ENCODE measurements at regions not wholly inside any gene's neighbourhood (a gene's known extent, or its start where the extent isn't known, plus 50 kb on each side); places are given as distances from the start of the nearest gene placed in this dataset.
A peak's percentile ranks its signal among the peaks of the same experiment; 100 is the strongest.

- H3K9me3 ChIP-seq (replicated peaks; ENCODE audit: control insufficient read depth, low read depth, low read length), result no peaks in the 10 kb centered on the region
- no CpG with 5 or more reads among the region's 3 CpGs for WGBS (ENCODE audit: insufficient coverage)
- no peak overlapping the region for H3K4me3 ChIP-seq (ENCODE audit: low read length)
- H3K4me1 ChIP-seq (ENCODE audit: control insufficient read depth, insufficient read depth, low read length), result peaks cover 13% of the 10 kb centered on the region
- no peak for DNase-seq
- H3K36me3 ChIP-seq (ENCODE audit: control insufficient read depth, insufficient read depth, low read length), result no peaks in the 10 kb centered on the region
- H3K27me3 ChIP-seq (ENCODE audit: control insufficient read depth, insufficient read depth, low read length), result no peaks in the 10 kb centered on the region
- H3K27ac ChIP-seq (ENCODE audit: low read length), result no peak overlapping the region
Observed at GRCh38 chr17:31750578-31750977, 108.5 kb downstream of the COPRS start.

DNA sequence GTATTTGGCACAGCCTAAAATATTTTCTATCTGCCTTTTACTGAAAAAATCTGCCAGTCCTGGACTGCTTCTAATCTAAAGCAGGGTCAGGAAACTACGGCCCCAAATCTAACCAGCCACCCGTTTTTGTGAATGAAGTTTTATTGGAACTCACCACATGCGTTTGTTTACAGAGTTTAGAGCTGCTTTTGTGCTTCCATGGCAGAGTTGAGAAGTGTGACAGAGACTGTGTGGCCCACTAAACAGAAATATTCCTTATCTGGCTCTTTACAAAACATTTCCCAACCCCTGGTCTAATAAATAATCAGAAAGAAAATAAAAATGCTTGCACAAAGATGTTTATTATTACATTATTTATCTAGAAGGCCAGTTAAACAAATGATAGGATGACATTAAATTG is 110.2 kb downstream of the COPRS start:
- no peak for DNase-seq
- Histone ChIP-seq H3K27ac (ENCODE audit: low read length) (no peak overlapping the region), H3K4me1 (ENCODE audit: control insufficient read depth, insufficient read depth, low read length) (peaks cover 21% of the 10 kb centered on the region), H3K36me3 (ENCODE audit: control insufficient read depth, insufficient read depth, low read length) (no peaks in the 10 kb centered on the region), H3K4me3 (ENCODE audit: low read length) (no peak overlapping the region), H3K9me3 (replicated peaks; ENCODE audit: control insufficient read depth, low read depth, low read length) (no peaks in the 10 kb centered on the region), H3K27me3 (ENCODE audit: control insufficient read depth, insufficient read depth, low read length) (no peaks in the 10 kb centered on the region)
- WGBS (ENCODE audit: insufficient coverage), result no CpG with 5 or more reads among the region's 3 CpGs

- peaks cover 20% of the 10 kb centered on the region for H3K4me1 ChIP-seq (ENCODE audit: control insufficient read depth, insufficient read depth, low read length)
- H3K36me3 ChIP-seq (ENCODE audit: control insufficient read depth, insufficient read depth, low read length), result no peaks in the 10 kb centered on the region
- peaks cover 3% of the 10 kb centered on the region for H3K27me3 ChIP-seq (ENCODE audit: control insufficient read depth, insufficient read depth, low read length)
- no peak for DNase-seq
- no peak overlapping the region for H3K4me3 ChIP-seq (ENCODE audit: low read length)
- H3K9me3 ChIP-seq (replicated peaks; ENCODE audit: control insufficient read depth, low read depth, low read length), result no peaks in the 10 kb centered on the region
- H3K27ac ChIP-seq (ENCODE audit: low read length), result no peak overlapping the region
Observed at GRCh38 chr17:31746884-31747495, 112.1 kb downstream of the COPRS start.

GRCh38 chr17:31745964-31746600 is 113.0 kb downstream of the COPRS start:
- Histone ChIP-seq H3K27me3 (ENCODE audit: control insufficient read depth, insufficient read depth, low read length) (peaks cover 3% of the 10 kb centered on the region), H3K9me3 (replicated peaks; ENCODE audit: control insufficient read depth, low read depth, low read length) (no peaks in the 10 kb centered on the region), H3K27ac (ENCODE audit: low read length) (no peak overlapping the region), H3K4me3 (ENCODE audit: low read length) (no peak overlapping the region), H3K4me1 (ENCODE audit: control insufficient read depth, insufficient read depth, low read length) (peaks cover 21% of the 10 kb centered on the region), H3K36me3 (ENCODE audit: control insufficient read depth, insufficient read depth, low read length) (no peaks in the 10 kb centered on the region)
- DNase-seq, result no peak
- WGBS (ENCODE audit: insufficient coverage), result 77% methylated on average over 6 of the region's 8 CpGs

DNA sequence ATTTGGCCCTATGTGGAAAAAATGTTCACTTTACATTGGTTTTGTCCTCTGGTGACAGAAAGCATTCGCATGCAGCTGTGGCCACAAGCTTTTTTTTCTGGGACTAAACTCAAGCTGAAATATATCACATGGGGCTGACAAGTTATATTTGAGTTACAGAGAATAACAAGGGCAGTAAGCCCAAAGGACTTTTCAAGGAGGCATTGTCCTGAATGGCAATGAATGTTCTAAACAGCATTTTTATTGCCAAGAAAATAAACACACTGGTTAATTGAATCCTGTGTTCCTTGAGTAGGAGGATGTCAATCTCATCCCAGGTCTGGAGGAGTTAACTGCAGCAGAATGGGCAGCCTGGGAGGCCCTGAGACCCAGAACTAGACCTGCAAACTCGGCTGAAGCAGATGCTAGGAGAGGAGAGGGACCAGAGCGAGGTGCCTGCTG is 114.5 kb downstream of the COPRS start:
- 0% methylated on average over 1 of the region's 3 CpGs for whole genome bisulfite sequencing (ENCODE audit: insufficient coverage)
- peak; percentile 48 for DNase-seq
- Histone ChIP-seq H3K4me3 (ENCODE audit: low read length) (no peak overlapping the region), H3K9me3 (replicated peaks; ENCODE audit: control insufficient read depth, low read depth, low read length) (no peaks in the 10 kb centered on the region), H3K27ac (ENCODE audit: low read length) (no peak overlapping the region), H3K4me1 (ENCODE audit: control insufficient read depth, insufficient read depth, low read length) (peaks cover 28% of the 10 kb centered on the region), H3K36me3 (ENCODE audit: control insufficient read depth, insufficient read depth, low read length) (no peaks in the 10 kb centered on the region), H3K27me3 (ENCODE audit: control insufficient read depth, insufficient read depth, low read length) (peaks cover 3% of the 10 kb centered on the region)

GRCh38 chr17:31743797-31744196 is 115.2 kb downstream of the COPRS start:
- DNase-seq, result peak; percentile 70
- H3K4me1 ChIP-seq (ENCODE audit: control insufficient read depth, insufficient read depth, low read length), result peaks cover 28% of the 10 kb centered on the region
- WGBS (ENCODE audit: insufficient coverage), result 31% methylated on average over 2 of the region's 2 CpGs
- peaks cover 3% of the 10 kb centered on the region for H3K27me3 ChIP-seq (ENCODE audit: control insufficient read depth, insufficient read depth, low read length)
- H3K36me3 ChIP-seq (ENCODE audit: control insufficient read depth, insufficient read depth, low read length), result no peaks in the 10 kb centered on the region
- no peaks in the 10 kb centered on the region for H3K9me3 ChIP-seq (replicated peaks; ENCODE audit: control insufficient read depth, low read depth, low read length)
- H3K4me3 ChIP-seq (ENCODE audit: low read length), result no peak overlapping the region
- H3K27ac ChIP-seq (ENCODE audit: low read length), result no peak overlapping the region

DNA sequence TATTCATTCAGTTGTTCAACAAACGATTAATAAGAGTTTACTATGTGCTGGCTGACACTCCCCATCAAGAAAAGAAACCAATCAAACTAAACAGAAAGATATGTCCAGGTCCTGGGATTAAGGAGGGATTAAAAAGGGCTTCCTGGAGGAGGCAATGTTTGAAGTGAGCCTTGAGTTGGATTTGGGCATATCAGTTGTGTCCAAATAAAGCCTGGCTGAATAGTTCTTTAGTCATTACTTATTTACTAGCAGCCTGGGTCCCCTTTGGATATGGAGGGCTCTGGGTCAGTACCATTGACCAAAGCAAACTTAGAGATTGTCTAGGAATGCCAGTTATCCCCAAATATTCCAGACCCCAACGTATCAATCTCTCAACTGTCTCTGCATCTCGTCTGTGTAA is 117.7 kb downstream of the COPRS start:
- peaks cover 3% of the 10 kb centered on the region for H3K27me3 ChIP-seq (ENCODE audit: control insufficient read depth, insufficient read depth, low read length)
- no peaks in the 10 kb centered on the region for H3K9me3 ChIP-seq (replicated peaks; ENCODE audit: control insufficient read depth, low read depth, low read length)
- no peak overlapping the region for H3K27ac ChIP-seq (ENCODE audit: low read length)
- no peak overlapping the region for H3K4me3 ChIP-seq (ENCODE audit: low read length)
- DNase-seq, result no peak
- H3K36me3 ChIP-seq (ENCODE audit: control insufficient read depth, insufficient read depth, low read length), result no peaks in the 10 kb centered on the region
- peaks cover 25% of the 10 kb centered on the region for H3K4me1 ChIP-seq (ENCODE audit: control insufficient read depth, insufficient read depth, low read length)
- no CpG with 5 or more reads among the region's 3 CpGs for WGBS (ENCODE audit: insufficient coverage)

DNA sequence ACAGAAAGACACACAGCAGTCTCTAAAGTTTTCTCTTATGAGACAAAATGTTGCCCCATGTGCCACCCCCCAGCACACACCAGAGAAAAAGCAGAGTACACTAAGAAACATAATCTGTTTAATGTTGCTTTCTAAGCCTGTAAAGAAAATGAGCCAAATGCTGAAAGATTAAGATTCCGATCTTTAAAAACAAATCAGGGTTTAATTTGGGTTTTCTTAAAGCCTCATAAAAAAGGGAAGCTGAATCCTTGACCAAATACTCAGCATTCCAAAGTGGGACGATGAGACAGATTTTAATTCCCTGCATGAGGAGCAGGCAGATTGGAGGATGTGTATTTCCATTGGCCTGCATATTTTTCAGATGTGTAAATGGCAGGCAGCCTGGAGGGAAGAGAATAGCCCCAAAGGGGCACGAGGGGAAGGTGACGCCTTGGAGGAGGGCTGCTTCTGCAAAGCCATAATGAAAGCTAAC is 118.4 kb downstream of the COPRS start:
- peak; percentile 76 for DNase-seq

DNA sequence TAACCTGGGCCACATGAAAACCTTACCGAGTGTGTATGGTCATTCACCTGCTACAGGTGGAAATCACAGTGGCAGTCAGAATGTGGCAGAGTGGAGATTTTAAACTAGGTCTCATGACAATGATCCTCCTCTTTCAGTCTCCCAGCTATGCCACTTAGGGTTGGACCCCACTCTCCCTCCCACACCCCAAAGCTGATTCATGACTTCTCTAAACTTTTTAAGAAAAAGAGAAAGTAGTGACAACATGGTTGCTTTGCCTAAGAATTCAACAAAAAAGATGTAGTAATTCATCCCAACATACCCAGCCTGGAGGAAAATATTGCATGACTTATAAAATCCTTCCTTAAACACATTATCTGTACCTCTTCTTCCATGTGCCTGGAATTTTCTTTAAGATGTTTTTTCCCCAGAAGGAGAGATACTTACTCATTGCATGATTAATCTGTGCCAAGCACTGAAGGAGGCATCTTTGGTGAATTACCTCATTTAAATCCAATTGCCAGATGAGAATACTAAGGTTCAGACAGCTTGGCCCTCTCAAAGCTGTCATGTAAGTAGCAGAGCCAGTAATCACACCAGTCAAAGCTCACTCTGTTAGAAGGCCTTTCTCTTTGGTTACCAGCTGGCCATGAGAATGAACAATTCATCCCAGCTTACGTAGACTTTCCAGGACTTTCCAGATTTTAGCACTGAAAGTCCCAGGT is 119.9 kb downstream of the COPRS start:
- WGBS (ENCODE audit: insufficient coverage), result no CpG with 5 or more reads among the region's 2 CpGs
- Histone ChIP-seq H3K9me3 (replicated peaks; ENCODE audit: control insufficient read depth, low read depth, low read length) (no peaks in the 10 kb centered on the region), H3K27ac (ENCODE audit: low read length) (no peak overlapping the region), H3K4me1 (ENCODE audit: control insufficient read depth, insufficient read depth, low read length) (peaks cover 14% of the 10 kb centered on the region), H3K27me3 (ENCODE audit: control insufficient read depth, insufficient read depth, low read length) (peaks cover 3% of the 10 kb centered on the region), H3K4me3 (ENCODE audit: low read length) (no peak overlapping the region), H3K36me3 (ENCODE audit: control insufficient read depth, insufficient read depth, low read length) (no peaks in the 10 kb centered on the region)
- DNase-seq, result peak; percentile 57

More for the DNA sequence above, 118.4 kb downstream of the COPRS start:
- Histone ChIP-seq H3K4me3 (ENCODE audit: low read length) (no peak overlapping the region), H3K4me1 (ENCODE audit: control insufficient read depth, insufficient read depth, low read length) (peaks cover 21% of the 10 kb centered on the region), H3K27me3 (ENCODE audit: control insufficient read depth, insufficient read depth, low read length) (peaks cover 3% of the 10 kb centered on the region), H3K36me3 (ENCODE audit: control insufficient read depth, insufficient read depth, low read length) (no peaks in the 10 kb centered on the region), H3K9me3 (replicated peaks; ENCODE audit: control insufficient read depth, low read depth, low read length) (no peaks in the 10 kb centered on the region), H3K27ac (ENCODE audit: low read length) (peak overlapping the region; percentile 29)
- 13% methylated on average over 3 of the region's 4 CpGs for WGBS (ENCODE audit: insufficient coverage)

DNA sequence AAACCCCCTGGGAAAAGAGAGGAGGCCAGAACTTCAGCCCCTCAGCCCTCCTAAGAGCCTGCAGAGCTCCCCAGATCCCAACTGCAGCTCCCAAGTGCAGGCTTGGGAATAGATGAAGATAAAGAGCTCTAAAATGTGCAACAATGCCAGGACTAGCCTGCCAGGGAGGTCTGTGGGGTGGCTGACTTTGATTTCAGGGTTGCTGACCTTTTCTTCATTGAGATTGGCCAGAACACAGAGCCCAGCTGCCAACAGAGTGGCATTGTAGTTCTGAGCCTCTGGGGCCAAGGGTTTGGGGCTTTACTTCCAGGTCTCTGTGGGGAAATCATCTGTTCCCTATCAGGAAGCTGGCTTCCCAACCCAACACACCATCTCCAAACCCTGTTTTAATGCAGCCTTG is 120.6 kb downstream of the COPRS start:
- H3K27ac ChIP-seq (ENCODE audit: low read length), result no peak overlapping the region
- DNase-seq, result no peak
- no peaks in the 10 kb centered on the region for H3K9me3 ChIP-seq (replicated peaks; ENCODE audit: control insufficient read depth, low read depth, low read length)
- H3K4me3 ChIP-seq (ENCODE audit: low read length), result no peak overlapping the region
- H3K4me1 ChIP-seq (ENCODE audit: control insufficient read depth, insufficient read depth, low read length), result peaks cover 10% of the 10 kb centered on the region
- H3K27me3 ChIP-seq (ENCODE audit: control insufficient read depth, insufficient read depth, low read length), result no peaks in the 10 kb centered on the region
- no peaks in the 10 kb centered on the region for H3K36me3 ChIP-seq (ENCODE audit: control insufficient read depth, insufficient read depth, low read length)
